Stromal cell of bone marrow (primary cell): ENCODE measurements at regions not wholly inside any gene's neighbourhood (a gene's known extent, or its start where the extent isn't known, plus 50 kb on each side); places are given as distances from the start of the nearest gene placed in this dataset.
"Not testable (repeated sequence)": the region's sequence is repeated elsewhere in the genome, so short reads cannot be mapped to it uniquely, and the experiment has no call there.

Experiments
- DNase-seq: peaks from one replicate; pipeline ENCODE4 v3.0.0-alpha.2; 2012; ENCODE audit warnings: low read depth

- no peak for DNase-seq
Measured at GRCh38 chr3:18734309-18734708, 309.2 kb upstream of the SATB1 start.

- DNase-seq = no peak
Measured at GRCh38 chr3:18732474-18732873, 307.3 kb upstream of the SATB1 start.

- no peak for DNase-seq
Measured at GRCh38 chr3:18730491-18730890, 305.4 kb upstream of the SATB1 start.

- no peak for DNase-seq
Measured at GRCh38 chr3:18729671-18730070, 304.5 kb upstream of the SATB1 start.

- no peak for DNase-seq
Measured at GRCh38 chr3:18725668-18726407, 300.7 kb upstream of the SATB1 start.

GRCh38 chr3:18724456-18724855 lies 299.3 kb upstream of the SATB1 start:
- DNase-seq = no peak

GRCh38 chr3:18723206-18723810 lies 298.2 kb upstream of the SATB1 start:
- no peak for DNase-seq

GRCh38 chr3:18720543-18720942 lies 295.4 kb upstream of the SATB1 start:
- no peak for DNase-seq

GRCh38 chr3:18717598-18717997 lies 292.5 kb upstream of the SATB1 start:
- no peak for DNase-seq

GRCh38 chr3:18716821-18717220 lies 291.7 kb upstream of the SATB1 start:
- no peak for DNase-seq

GRCh38 chr3:18716101-18716500 lies 291.0 kb upstream of the SATB1 start:
- no peak for DNase-seq

- no peak for DNase-seq
Measured at GRCh38 chr3:18715208-18715607, 290.1 kb upstream of the SATB1 start.

- DNase-seq = no peak
Measured at GRCh38 chr3:18713577-18713951, 288.4 kb upstream of the SATB1 start.

GRCh38 chr3:18712713-18713576 lies 287.8 kb upstream of the SATB1 start:
- DNase-seq = no peak

- no peak for DNase-seq
Measured at GRCh38 chr3:18704326-18704725, 279.2 kb upstream of the SATB1 start.

- no peak for DNase-seq
Measured at GRCh38 chr3:18703798-18704197, 278.7 kb upstream of the SATB1 start.

GRCh38 chr3:18693588-18694329 lies 268.6 kb upstream of the SATB1 start:
- DNase-seq = not testable (repeated sequence)

GRCh38 chr3:18687286-18687685 lies 262.1 kb upstream of the SATB1 start:
- DNase-seq = no peak

GRCh38 chr3:18683900-18684299 lies 258.8 kb upstream of the SATB1 start:
- no peak for DNase-seq

- DNase-seq = no peak
Measured at GRCh38 chr3:18681818-18682345, 256.7 kb upstream of the SATB1 start.

GRCh38 chr3:18680758-18681157 lies 255.6 kb upstream of the SATB1 start:
- no peak for DNase-seq

GRCh38 chr3:18679238-18679637 lies 254.1 kb upstream of the SATB1 start:
- no peak for DNase-seq
